Fibroblast of lung (primary cell): ENCODE measurements at regions not wholly inside any gene's neighbourhood (a gene's known extent, or its start where the extent isn't known, plus 50 kb on each side); places are given as distances from the start of the nearest gene placed in this dataset.

Experiments
- DNase-seq, 2 donors: peaks; one replicate each; pipeline versions ENCODE4 v3.0.0 to v3.0.0-alpha.2; 2010; ENCODE audit warnings: low read depth in 2 of 2
- H2AFZ ChIP-seq: 2 replicates; pipeline ENCODE4 v1.5.1; 2012; ENCODE audit warnings: low read length, control low read depth, inconsistent platforms
- H3K27ac ChIP-seq: 2 replicates; pipeline ENCODE4 v1.5.1; 2011; ENCODE audit warnings: low read length, control low read depth; ENCODE audit not compliant: insufficient read depth
- H3K27me3 ChIP-seq: 2 replicates; pipeline ENCODE4 v1.5.1; 2011; ENCODE audit warnings: mild to moderate bottlenecking, low read length; ENCODE audit not compliant: control insufficient read depth, insufficient read depth
- H3K36me3 ChIP-seq: 2 replicates; pipeline ENCODE4 v1.5.1; 2011; ENCODE audit warnings: low read length; ENCODE audit not compliant: control insufficient read depth, insufficient read depth
- H3K4me1 ChIP-seq: 2 replicates; pipeline ENCODE4 v1.5.1; 2011; ENCODE audit warnings: low read length; ENCODE audit not compliant: control insufficient read depth, insufficient read depth; ENCODE audit errors: extremely low read depth
- H3K4me2 ChIP-seq: 2 replicates; pipeline ENCODE4 v1.5.1; 2011; ENCODE audit warnings: low read length, control low read depth; ENCODE audit not compliant: insufficient read depth; ENCODE audit errors: extremely low read depth
- H3K4me3 ChIP-seq, 4 experiments: fragments of 200-600 bp in 1 of 4; sonication (generic) in 1 of 4; replicated peaks in 1 of 4; 2 replicates each; pipeline ENCODE4 v1.5.1; 2011 to 2016; ENCODE audit warnings: low read length in 4 of 4, low read depth in 3 of 4, mild to moderate bottlenecking in 3 of 4, control low read depth in 2 of 4, inconsistent platforms in 1 of 4, mixed read lengths in 1 of 4; ENCODE audit not compliant: insufficient read depth in 1 of 4; ENCODE audit errors: control extremely low read depth in 1 of 4
- H3K79me2 ChIP-seq: 2 replicates; pipeline ENCODE4 v1.5.1; 2012; ENCODE audit warnings: mild to moderate bottlenecking, low read length, inconsistent platforms; ENCODE audit not compliant: control insufficient read depth, insufficient read depth
- H3K9ac ChIP-seq: 2 replicates; pipeline ENCODE4 v1.5.1; 2011; ENCODE audit warnings: mild to moderate bottlenecking, low read length, control low read depth; ENCODE audit not compliant: insufficient read depth
- H3K9me3 ChIP-seq: 2 replicates; pipeline ENCODE4 v1.5.1; 2012; ENCODE audit warnings: low read depth, low read length; ENCODE audit not compliant: control insufficient read depth, insufficient read depth
- H4K20me1 ChIP-seq: 2 replicates; pipeline ENCODE4 v1.5.1; 2011; ENCODE audit warnings: low read length; ENCODE audit not compliant: control insufficient read depth, insufficient read depth; ENCODE audit errors: extremely low read depth
- EZH2 ChIP-seq: IDR thresholded peaks from 2 replicates; pipeline ENCODE4 v1.5.1; 2012; ENCODE audit warnings: low read length, control low read depth, mild to moderate bottlenecking; ENCODE audit errors: missing control alignments
- TF ChIP-seq, protein P1 (sequence below), 2 donors: IDR thresholded peaks in 1 of 2; conservative IDR thresholded peaks in 1 of 2; 1 replicate in 1 of 2; 2 replicates in 1 of 2; pipeline ENCODE4 v1.5.1; 2011 to 2012; ENCODE audit warnings: low read length in 2 of 2, control low read depth in 1 of 2, inconsistent platforms in 1 of 2, low read depth in 1 of 2, mild to moderate bottlenecking in 1 of 2

DNA sequence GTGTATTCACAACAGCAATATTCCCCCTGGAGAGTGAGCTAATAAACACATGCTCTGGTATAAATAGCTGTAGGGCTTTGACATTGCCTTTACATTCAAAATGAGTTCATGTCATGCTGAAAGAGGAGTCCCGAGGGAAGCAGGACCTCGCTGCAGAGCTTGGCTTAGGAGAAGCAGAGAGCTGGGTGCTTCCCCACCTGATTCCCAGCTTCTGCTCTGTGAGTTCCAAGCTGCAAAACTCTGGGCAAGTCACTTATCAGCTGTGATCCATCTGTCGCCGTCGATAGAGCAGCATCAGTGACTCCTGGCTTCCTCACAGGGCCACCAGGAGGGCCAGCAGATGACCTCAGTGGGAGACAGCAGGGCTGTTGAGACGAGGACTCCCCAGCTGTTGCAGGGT, 241.8 kb downstream of the ANKRD60 start:
- H2AFZ ChIP-seq: no peak overlapping the region
- no peak overlapping the region for H3K9ac ChIP-seq
- H3K79me2 ChIP-seq: no peaks in the 10 kb centered on the region
- H3K27me3 ChIP-seq: no peaks in the 10 kb centered on the region
- no peaks in the 10 kb centered on the region for H4K20me1 ChIP-seq
- no peaks in the 10 kb centered on the region for H3K36me3 ChIP-seq
- TF ChIP-seq EZH2: no peak
- TF ChIP-seq, protein P1, sequence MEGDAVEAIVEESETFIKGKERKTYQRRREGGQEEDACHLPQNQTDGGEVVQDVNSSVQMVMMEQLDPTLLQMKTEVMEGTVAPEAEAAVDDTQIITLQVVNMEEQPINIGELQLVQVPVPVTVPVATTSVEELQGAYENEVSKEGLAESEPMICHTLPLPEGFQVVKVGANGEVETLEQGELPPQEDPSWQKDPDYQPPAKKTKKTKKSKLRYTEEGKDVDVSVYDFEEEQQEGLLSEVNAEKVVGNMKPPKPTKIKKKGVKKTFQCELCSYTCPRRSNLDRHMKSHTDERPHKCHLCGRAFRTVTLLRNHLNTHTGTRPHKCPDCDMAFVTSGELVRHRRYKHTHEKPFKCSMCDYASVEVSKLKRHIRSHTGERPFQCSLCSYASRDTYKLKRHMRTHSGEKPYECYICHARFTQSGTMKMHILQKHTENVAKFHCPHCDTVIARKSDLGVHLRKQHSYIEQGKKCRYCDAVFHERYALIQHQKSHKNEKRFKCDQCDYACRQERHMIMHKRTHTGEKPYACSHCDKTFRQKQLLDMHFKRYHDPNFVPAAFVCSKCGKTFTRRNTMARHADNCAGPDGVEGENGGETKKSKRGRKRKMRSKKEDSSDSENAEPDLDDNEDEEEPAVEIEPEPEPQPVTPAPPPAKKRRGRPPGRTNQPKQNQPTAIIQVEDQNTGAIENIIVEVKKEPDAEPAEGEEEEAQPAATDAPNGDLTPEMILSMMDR (conservative IDR thresholded peaks at IDR 0.05 in 1 of 2, IDR thresholded peaks at IDR 0.05 in 1 of 2; ENCODE audit: low read depth in 1 of 2, low read length in 2 of 2): no peak
- H3K9me3 ChIP-seq: no peaks in the 10 kb centered on the region
- no peak for DNase-seq
- H3K4me3 ChIP-seq: no peak overlapping the region
- H3K4me1 ChIP-seq: no peaks in the 10 kb centered on the region
- no peak overlapping the region for H3K4me2 ChIP-seq
- no peak overlapping the region for H3K27ac ChIP-seq

DNA sequence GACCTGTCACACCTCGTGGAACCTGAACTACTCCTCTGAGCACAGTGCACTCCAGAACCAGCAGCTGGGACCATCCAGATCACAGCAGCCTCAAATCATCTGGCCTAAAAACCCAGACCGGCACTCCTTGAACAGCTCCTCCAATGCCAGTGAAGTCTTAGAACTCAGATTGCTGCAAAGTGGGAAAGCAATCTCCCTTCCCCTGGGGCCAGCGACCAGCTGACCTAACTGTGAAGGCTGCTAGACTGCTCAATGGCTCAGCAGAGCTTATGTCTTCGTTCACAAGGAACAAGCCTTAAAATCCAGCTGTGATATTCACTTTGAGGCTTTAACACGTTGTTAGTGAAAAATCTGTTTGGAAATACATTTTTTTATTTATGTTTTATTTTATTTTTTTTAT, 243.2 kb downstream of the ANKRD60 start:
- Histone ChIP-seq H4K20me1 (no peaks in the 10 kb centered on the region), H3K9me3 (no peaks in the 10 kb centered on the region), H3K4me1 (no peaks in the 10 kb centered on the region), H3K4me2 (no peak overlapping the region), H2AFZ (no peak overlapping the region), H3K9ac (no peak overlapping the region), H3K27me3 (no peaks in the 10 kb centered on the region), H3K27ac (no peak overlapping the region), H3K4me3 (no peak overlapping the region), H3K36me3 (no peaks in the 10 kb centered on the region), H3K79me2 (no peaks in the 10 kb centered on the region)
- TF ChIP-seq, protein P1 (conservative IDR thresholded peaks at IDR 0.05 in 1 of 2, IDR thresholded peaks at IDR 0.05 in 1 of 2; ENCODE audit: low read depth in 1 of 2, low read length in 2 of 2): no peak
- TF ChIP-seq EZH2: no peak
- no peak for DNase-seq

DNA sequence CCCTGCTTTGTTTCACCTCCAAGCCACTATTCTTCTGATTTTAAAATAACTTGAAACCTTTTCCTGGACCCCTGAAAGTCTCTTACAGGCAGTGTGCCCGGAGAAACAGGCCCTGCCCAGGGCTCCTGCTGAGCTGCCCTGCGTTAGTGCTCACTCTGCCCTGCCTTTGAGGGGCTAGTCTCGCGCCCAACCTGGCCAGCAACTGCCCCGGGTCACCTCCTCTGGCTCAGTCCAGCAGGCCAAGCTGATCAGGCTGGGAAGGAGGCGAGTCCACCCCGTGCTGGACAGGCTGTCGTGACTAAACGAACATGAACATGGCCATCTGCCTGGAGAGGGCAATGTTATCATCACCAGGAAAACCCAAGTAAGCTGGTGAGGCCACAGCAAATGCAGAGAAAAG, 245.4 kb downstream of the ANKRD60 start:
- TF ChIP-seq, protein P1 (conservative IDR thresholded peaks at IDR 0.05 in 1 of 2, IDR thresholded peaks at IDR 0.05 in 1 of 2; ENCODE audit: low read depth in 1 of 2, low read length in 2 of 2): no peak
- TF ChIP-seq EZH2: no peak
- H3K9me3 ChIP-seq: no peaks in the 10 kb centered on the region
- no peak overlapping the region for H3K4me3 ChIP-seq
- DNase-seq: no peak
- H3K27ac ChIP-seq: no peak overlapping the region
- no peaks in the 10 kb centered on the region for H4K20me1 ChIP-seq
- H2AFZ ChIP-seq: no peak overlapping the region
- H3K4me1 ChIP-seq: no peaks in the 10 kb centered on the region
- H3K36me3 ChIP-seq: no peaks in the 10 kb centered on the region
- H3K9ac ChIP-seq: no peak overlapping the region
- no peaks in the 10 kb centered on the region for H3K27me3 ChIP-seq
- no peaks in the 10 kb centered on the region for H3K79me2 ChIP-seq
- no peak overlapping the region for H3K4me2 ChIP-seq
